ENCODE measurements at regions not wholly inside any gene's neighbourhood (a gene's known extent, or its start where the extent isn't known, plus 50 kb on each side); places are given as distances from the start of the nearest gene placed in this dataset.

DNA sequence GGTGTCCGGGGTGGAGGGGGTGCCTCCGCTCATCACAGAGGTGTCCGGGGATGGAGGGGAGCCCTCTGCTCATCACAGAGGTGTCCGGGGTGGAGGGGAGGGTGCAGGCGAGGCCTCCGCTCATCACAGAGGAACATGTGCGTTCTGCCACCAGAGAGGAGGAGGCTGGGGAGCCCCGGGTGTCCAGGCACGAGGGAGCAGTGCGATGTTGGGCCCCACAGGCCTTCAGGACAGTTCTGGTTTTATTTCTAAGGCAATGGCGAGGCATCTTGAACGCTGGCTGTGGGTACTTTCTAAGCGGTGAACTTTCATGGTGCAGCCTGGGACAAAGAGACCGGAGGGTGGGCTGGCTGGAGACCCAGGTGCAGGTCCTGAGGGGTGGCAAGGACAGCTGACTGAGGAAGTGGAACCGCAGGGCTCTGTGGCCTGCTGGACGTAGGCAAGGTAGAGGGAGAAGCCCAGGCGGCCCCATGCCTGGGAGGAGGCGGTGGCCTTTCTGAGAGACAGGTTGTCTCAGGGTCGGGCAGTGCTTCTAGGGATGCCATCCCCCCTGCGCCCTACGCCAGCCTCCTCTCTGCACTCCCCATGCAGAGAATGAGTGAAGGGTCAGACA, 196.6 kb upstream of the SALL3 start:
- Mint-ChIP-seq H3K4me3 (no peak overlapping the region), H3K4me1 (no peaks in the 10 kb centered on the region), H3K36me3 (no peaks in the 10 kb centered on the region), H3K27me3 (no peaks in the 10 kb centered on the region), H3K27ac (no peak overlapping the region), H3K9me3 (no peaks in the 10 kb centered on the region)
- Histone ChIP-seq H3K4me1 (ENCODE audit: control insufficient read depth in 2 of 2, insufficient read depth in 2 of 2, low read length in 2 of 2) (no peaks in the 10 kb centered on the region), H3K27ac (ENCODE audit: low read depth, low read length) (no peak overlapping the region), H3K36me3 (ENCODE audit: control insufficient read depth in 2 of 3, insufficient read depth in 3 of 3, low read length in 3 of 3) (no peaks in the 10 kb centered on the region), H3K4me3 (ENCODE audit: low read length) (no peak overlapping the region), H3K9me3 (ENCODE audit: control insufficient read depth in 2 of 3, low read length in 3 of 3) (no peaks in the 10 kb centered on the region), H3K27me3 (ENCODE audit: control insufficient read depth in 2 of 2, insufficient read depth in 2 of 2, low read length in 2 of 2) (no peaks in the 10 kb centered on the region)
- ATAC-seq (no peak), DNase-seq (no peak)
- ChIA-PET POLR2A (no interaction called here), CTCF (no interaction called here)
- intact Hi-C loops (cut with micrococcal nuclease): no loop called here

DNA sequence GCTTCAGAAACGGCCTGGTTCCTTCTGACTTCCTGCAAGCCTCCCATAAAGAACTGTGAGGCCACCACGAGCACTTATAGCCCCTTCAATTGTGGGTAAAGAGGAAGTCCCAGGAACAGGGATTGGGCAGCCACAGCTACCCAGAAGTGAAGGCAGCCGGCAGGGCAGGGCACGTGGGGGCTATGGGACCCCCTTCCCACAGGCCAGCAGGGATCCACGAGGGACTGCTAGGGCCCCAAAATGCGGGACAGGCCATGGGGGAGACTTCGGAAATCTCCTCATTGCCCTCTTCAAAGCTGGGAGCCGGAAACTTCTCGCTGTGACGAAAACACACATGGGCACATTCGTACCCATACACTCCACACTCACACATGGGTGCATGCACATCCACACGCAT, 196.1 kb upstream of the SALL3 start:
- ChIA-PET CTCF (no interaction called here), POLR2A (no interaction called here)
- Histone ChIP-seq H3K36me3 (ENCODE audit: control insufficient read depth in 2 of 3, insufficient read depth in 3 of 3, low read length in 3 of 3) (no peaks in the 10 kb centered on the region), H3K4me1 (ENCODE audit: control insufficient read depth in 2 of 2, insufficient read depth in 2 of 2, low read length in 2 of 2) (no peaks in the 10 kb centered on the region), H3K27ac (ENCODE audit: low read depth, low read length) (no peak overlapping the region), H3K9me3 (ENCODE audit: control insufficient read depth in 2 of 3, low read length in 3 of 3) (no peaks in the 10 kb centered on the region), H3K27me3 (ENCODE audit: control insufficient read depth in 2 of 2, insufficient read depth in 2 of 2, low read length in 2 of 2) (no peaks in the 10 kb centered on the region), H3K4me3 (ENCODE audit: low read length) (no peak overlapping the region)
- DNase-seq (no peak), ATAC-seq (no peak)
- Mint-ChIP-seq H3K4me3 (no peak overlapping the region), H3K36me3 (no peaks in the 10 kb centered on the region), H3K27me3 (no peaks in the 10 kb centered on the region), H3K27ac (no peak overlapping the region), H3K4me1 (no peaks in the 10 kb centered on the region), H3K9me3 (no peaks in the 10 kb centered on the region)
- intact Hi-C loops (cut with micrococcal nuclease): no loop called here

DNA sequence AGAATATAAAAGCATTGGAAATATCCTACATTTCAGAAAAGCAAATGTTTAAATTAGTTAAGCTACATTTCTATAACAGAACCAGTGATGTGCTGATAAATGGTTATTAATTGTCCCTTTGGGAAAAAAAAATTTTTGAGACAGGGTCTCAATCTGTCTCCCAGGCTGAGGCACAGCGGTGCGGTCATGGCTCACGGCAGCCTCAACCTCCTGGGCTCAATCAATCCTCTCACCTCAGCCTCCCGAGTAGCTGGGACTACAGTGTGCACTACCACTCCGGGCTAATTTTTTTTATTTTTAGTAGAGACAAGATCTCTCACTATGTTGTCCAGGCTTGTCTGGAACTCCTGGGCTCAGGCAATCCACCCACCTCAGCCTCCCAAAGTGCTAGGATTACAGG, 194.8 kb upstream of the SALL3 start:
- Mint-ChIP-seq H3K9me3 (no peaks in the 10 kb centered on the region), H3K36me3 (no peaks in the 10 kb centered on the region), H3K27ac (no peak overlapping the region), H3K4me1 (no peaks in the 10 kb centered on the region), H3K27me3 (peaks cover 0 to 1% (median 0%) of the 10 kb centered on the region in 5 donors), H3K4me3 (no peak overlapping the region)
- DNase-seq (no peak), ATAC-seq (no peak)
- Histone ChIP-seq H3K27me3 (ENCODE audit: control insufficient read depth in 2 of 2, insufficient read depth in 2 of 2, low read length in 2 of 2) (no peaks in the 10 kb centered on the region), H3K27ac (ENCODE audit: low read depth, low read length) (no peak overlapping the region), H3K4me3 (ENCODE audit: low read length) (no peak overlapping the region), H3K4me1 (ENCODE audit: control insufficient read depth in 2 of 2, insufficient read depth in 2 of 2, low read length in 2 of 2) (no peaks in the 10 kb centered on the region), H3K9me3 (ENCODE audit: control insufficient read depth in 2 of 3, low read length in 3 of 3) (no peaks in the 10 kb centered on the region), H3K36me3 (ENCODE audit: control insufficient read depth in 2 of 3, insufficient read depth in 3 of 3, low read length in 3 of 3) (no peaks in the 10 kb centered on the region)
- CTCF ChIA-PET: no interaction called here
- POLR2A ChIA-PET: no interaction called here
- intact Hi-C loops (cut with micrococcal nuclease): no loop called here

DNA sequence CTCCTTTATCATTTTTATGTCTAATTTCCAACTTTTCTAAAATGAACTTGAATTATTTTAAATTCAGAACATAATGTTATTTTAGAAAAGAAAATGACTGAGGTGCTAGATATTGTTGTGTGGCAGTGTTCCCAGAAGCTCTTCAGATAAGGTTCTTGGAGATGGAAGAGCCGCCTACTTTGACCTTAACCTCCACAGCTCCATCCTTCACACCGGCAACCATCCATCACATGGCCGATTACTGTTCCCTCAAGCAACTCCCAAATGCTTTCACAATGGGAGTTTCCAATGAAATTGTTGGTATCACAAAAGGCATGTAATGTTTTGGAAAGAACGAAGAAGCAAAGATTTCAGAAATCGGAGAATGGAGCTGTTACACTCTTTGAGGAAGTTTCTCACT, 193.9 kb upstream of the SALL3 start:
- no peak for DNase-seq
- peaks cover 0 to 7% (median 0%) of the 10 kb centered on the region in 5 donors for H3K27me3 Mint-ChIP-seq
- H3K4me1 Mint-ChIP-seq: no peaks in the 10 kb centered on the region
- no peaks in the 10 kb centered on the region for H3K4me1 ChIP-seq (ENCODE audit: control insufficient read depth in 2 of 2, insufficient read depth in 2 of 2, low read length in 2 of 2)
- no peak overlapping the region for H3K27ac Mint-ChIP-seq
- H3K27me3 ChIP-seq (ENCODE audit: control insufficient read depth in 2 of 2, insufficient read depth in 2 of 2, low read length in 2 of 2): no peaks in the 10 kb centered on the region
- H3K27ac ChIP-seq (ENCODE audit: low read depth, low read length): no peak overlapping the region
- intact Hi-C loops (cut with micrococcal nuclease): no loop called here
- ChIA-PET POLR2A (no interaction called here), CTCF (no interaction called here)
- ATAC-seq: no peak
- no peak overlapping the region for H3K4me3 ChIP-seq (ENCODE audit: low read length)
- H3K9me3 Mint-ChIP-seq: no peaks in the 10 kb centered on the region
- H3K9me3 ChIP-seq (ENCODE audit: control insufficient read depth in 2 of 3, low read length in 3 of 3): no peaks in the 10 kb centered on the region
- no peaks in the 10 kb centered on the region for H3K36me3 ChIP-seq (ENCODE audit: control insufficient read depth in 2 of 3, insufficient read depth in 3 of 3, low read length in 3 of 3)
- H3K36me3 Mint-ChIP-seq: no peaks in the 10 kb centered on the region
- no peak overlapping the region for H3K4me3 Mint-ChIP-seq

DNA sequence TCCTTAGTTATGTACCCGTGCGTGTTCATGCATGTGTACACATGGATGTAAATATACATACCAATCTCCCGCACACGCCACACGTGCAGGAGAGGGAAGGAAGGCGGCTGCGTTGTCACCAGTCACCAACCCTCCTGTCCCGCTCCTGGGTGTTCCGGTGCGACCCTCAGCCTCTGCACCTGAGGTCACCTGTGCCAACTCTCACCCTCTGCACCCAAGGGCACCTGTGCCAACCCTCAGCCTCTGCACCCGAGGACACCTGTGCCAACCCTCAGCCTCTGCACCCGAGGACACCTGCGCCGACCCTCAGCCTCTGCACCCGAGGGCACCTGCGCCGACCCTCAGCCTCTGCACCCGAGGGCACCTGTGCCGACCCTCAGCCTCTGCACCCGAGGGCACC, 192.8 kb upstream of the SALL3 start:
- ATAC-seq (no peak), DNase-seq (no peak)
- H3K4me3 ChIP-seq (ENCODE audit: low read length): no peak overlapping the region
- Mint-ChIP-seq H3K4me1 (no peaks in the 10 kb centered on the region), H3K27me3 (peaks cover 0 to 10% (median 0%) of the 10 kb centered on the region in 5 donors), H3K9me3 (no peaks in the 10 kb centered on the region), H3K4me3 (no peak overlapping the region), H3K36me3 (no peaks in the 10 kb centered on the region), H3K27ac (no peak overlapping the region)
- no peak overlapping the region for H3K27ac ChIP-seq (ENCODE audit: low read depth, low read length)
- no peaks in the 10 kb centered on the region for H3K4me1 ChIP-seq (ENCODE audit: control insufficient read depth in 2 of 2, insufficient read depth in 2 of 2, low read length in 2 of 2)
- ChIA-PET CTCF (no interaction called here), POLR2A (no interaction called here)
- no peaks in the 10 kb centered on the region for H3K36me3 ChIP-seq (ENCODE audit: control insufficient read depth in 2 of 3, insufficient read depth in 3 of 3, low read length in 3 of 3)
- intact Hi-C loops (cut with micrococcal nuclease): no loop called here
- no peaks in the 10 kb centered on the region for H3K27me3 ChIP-seq (ENCODE audit: control insufficient read depth in 2 of 2, insufficient read depth in 2 of 2, low read length in 2 of 2)
- H3K9me3 ChIP-seq (ENCODE audit: control insufficient read depth in 2 of 3, low read length in 3 of 3): no peaks in the 10 kb centered on the region

DNA sequence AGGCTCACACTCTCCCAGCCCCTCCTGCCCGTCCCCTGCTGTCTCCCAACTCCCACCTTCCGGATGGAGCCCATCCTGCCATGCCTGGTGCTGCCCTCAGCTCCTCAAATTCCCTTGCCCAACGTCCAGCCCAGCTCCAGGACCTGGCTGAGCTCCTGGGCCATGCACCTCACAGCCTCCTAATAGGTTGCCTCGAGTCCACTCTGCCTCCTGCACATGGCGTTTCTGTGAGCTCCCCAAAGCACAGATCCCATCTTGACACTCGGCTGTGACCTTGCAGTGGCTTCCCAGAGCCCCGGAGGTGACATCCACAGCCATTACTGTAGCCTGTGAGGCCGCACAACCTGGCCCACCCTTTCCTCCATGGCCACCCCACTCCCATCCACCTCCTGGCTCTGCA, 191.9 kb upstream of the SALL3 start:
- H3K4me1 Mint-ChIP-seq: no peaks in the 10 kb centered on the region
- ATAC-seq (no peak), DNase-seq (no peak)
- CTCF ChIA-PET: no interaction called here
- Histone ChIP-seq H3K27me3 (ENCODE audit: control insufficient read depth in 2 of 2, insufficient read depth in 2 of 2, low read length in 2 of 2) (no peaks in the 10 kb centered on the region), H3K4me1 (ENCODE audit: control insufficient read depth in 2 of 2, insufficient read depth in 2 of 2, low read length in 2 of 2) (no peaks in the 10 kb centered on the region), H3K4me3 (ENCODE audit: low read length) (no peak overlapping the region), H3K36me3 (ENCODE audit: control insufficient read depth in 2 of 3, insufficient read depth in 3 of 3, low read length in 3 of 3) (no peaks in the 10 kb centered on the region), H3K9me3 (ENCODE audit: control insufficient read depth in 2 of 3, low read length in 3 of 3) (no peaks in the 10 kb centered on the region), H3K27ac (ENCODE audit: low read depth, low read length) (no peak overlapping the region)
- no peaks in the 10 kb centered on the region for H3K36me3 Mint-ChIP-seq
- POLR2A ChIA-PET: no interaction called here
- peaks cover 0 to 10% (median 0%) of the 10 kb centered on the region in 5 donors for H3K27me3 Mint-ChIP-seq
- no peak overlapping the region for H3K4me3 Mint-ChIP-seq
- H3K9me3 Mint-ChIP-seq: no peaks in the 10 kb centered on the region
- H3K27ac Mint-ChIP-seq: no peak overlapping the region
- intact Hi-C loops (cut with micrococcal nuclease): no loop called here

DNA sequence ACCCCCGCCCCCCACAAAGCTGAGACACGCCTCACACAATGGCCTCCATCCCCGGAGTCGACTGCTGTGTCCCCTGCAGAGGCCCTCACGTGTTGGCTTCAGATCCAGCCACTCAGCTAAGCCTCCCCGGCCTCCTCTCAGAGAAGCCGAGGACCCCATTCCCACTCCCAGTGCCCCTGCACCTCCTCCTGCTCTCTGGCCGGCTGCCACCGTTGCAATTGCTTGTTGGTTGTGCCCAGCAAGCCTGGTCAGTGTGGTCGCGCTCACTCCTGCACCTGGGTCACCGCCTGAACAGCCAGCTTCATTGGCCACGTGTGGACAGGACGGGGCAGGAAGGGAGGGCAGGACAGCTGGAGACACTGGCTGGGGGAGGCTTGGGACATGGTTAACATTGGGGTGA, 191.5 kb upstream of the SALL3 start:
- no peak overlapping the region for H3K4me3 Mint-ChIP-seq
- ATAC-seq: no peak
- H3K36me3 Mint-ChIP-seq: no peaks in the 10 kb centered on the region
- no peaks in the 10 kb centered on the region for H3K4me1 ChIP-seq (ENCODE audit: control insufficient read depth in 2 of 2, insufficient read depth in 2 of 2, low read length in 2 of 2)
- H3K9me3 ChIP-seq (ENCODE audit: control insufficient read depth in 2 of 3, low read length in 3 of 3): no peaks in the 10 kb centered on the region
- no peaks in the 10 kb centered on the region for H3K4me1 Mint-ChIP-seq
- H3K27ac Mint-ChIP-seq: no peak overlapping the region
- DNase-seq: no peak
- ChIA-PET POLR2A (no interaction called here), CTCF (no interaction called here)
- intact Hi-C loops (cut with micrococcal nuclease): no loop called here
- H3K36me3 ChIP-seq (ENCODE audit: control insufficient read depth in 2 of 3, insufficient read depth in 3 of 3, low read length in 3 of 3): no peaks in the 10 kb centered on the region
- H3K27me3 ChIP-seq (ENCODE audit: control insufficient read depth in 2 of 2, insufficient read depth in 2 of 2, low read length in 2 of 2): no peaks in the 10 kb centered on the region
- H3K4me3 ChIP-seq (ENCODE audit: low read length): no peak overlapping the region
- H3K9me3 Mint-ChIP-seq: no peaks in the 10 kb centered on the region
- H3K27me3 Mint-ChIP-seq: peaks cover 0 to 10% (median 0%) of the 10 kb centered on the region in 5 donors
- no peak overlapping the region for H3K27ac ChIP-seq (ENCODE audit: low read depth, low read length)
